GM18858 (cell line): ENCODE measurements at regions not wholly inside any gene's neighbourhood (a gene's known extent, or its start where the extent isn't known, plus 50 kb on each side); places are given as distances from the start of the nearest gene placed in this dataset.
A peak's percentile ranks its signal among the peaks of the same experiment; 100 is the strongest.
"Not testable (repeated sequence)": the region's sequence is repeated elsewhere in the genome, so short reads cannot be mapped to it uniquely, and the experiment has no call there.

Experiments
- ATAC-seq: cut with Tn5 transposase; IDR thresholded peaks from one replicate; pipeline ENCODE4 v1.9.1; 2021; ENCODE audit not compliant: unreplicated experiment

DNA sequence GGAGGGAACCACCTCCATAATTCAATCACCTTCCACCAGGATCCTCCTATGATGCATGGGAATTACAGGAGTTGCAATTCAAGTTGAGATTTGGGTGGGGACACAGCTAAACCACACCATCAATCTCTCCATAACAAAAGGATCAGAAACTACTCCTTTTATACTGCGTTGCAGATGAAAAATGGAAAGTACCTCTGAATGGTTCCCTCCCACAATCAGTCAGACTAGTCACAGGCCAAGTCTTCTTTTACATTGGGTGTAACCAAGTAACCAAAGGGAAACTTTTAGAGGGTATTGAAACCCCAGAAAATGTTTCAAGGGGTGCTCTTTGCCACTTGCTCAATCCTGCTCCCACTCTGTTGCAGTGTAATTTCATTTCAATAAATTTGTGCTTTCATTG, 504.3 kb upstream of the CNTN3 start:
- ATAC-seq: no peak

DNA sequence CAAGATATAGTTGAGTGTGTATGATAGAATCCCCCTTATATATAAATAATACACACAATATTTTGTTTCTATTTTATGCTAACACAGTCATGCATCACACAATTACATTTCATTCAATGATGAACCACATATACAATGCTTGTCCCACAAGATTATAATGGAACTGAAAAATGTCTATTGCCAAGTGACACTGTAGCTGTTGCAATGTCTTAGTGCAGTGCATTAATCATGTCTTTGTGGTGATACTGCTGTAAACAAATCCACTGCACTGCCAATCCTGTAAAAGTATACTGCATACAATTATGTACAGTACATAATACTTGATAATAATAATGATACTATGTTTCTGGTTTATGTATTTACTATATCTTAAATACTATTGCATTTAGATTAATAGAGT, 512.1 kb upstream of the CNTN3 start:
- ATAC-seq: no peak

DNA sequence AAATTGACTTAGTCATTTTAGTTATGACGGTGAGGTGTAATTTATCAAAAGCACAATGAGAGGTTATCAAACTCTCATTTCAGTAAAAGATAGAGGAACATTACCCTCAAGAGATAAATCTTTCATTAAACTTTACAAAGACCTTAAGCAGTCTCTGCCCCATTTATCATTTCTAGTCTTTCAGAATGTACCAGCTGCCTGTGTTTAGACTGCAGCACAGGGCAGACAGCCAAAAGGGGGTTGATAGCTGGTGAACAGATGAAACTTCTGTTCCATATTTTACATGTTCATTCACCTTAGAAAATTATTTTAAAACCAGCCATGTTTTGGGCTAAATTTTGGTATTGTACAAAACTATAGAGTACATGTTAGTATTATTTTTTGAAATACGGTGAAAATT, 514.6 kb upstream of the CNTN3 start:
- no peak for ATAC-seq

DNA sequence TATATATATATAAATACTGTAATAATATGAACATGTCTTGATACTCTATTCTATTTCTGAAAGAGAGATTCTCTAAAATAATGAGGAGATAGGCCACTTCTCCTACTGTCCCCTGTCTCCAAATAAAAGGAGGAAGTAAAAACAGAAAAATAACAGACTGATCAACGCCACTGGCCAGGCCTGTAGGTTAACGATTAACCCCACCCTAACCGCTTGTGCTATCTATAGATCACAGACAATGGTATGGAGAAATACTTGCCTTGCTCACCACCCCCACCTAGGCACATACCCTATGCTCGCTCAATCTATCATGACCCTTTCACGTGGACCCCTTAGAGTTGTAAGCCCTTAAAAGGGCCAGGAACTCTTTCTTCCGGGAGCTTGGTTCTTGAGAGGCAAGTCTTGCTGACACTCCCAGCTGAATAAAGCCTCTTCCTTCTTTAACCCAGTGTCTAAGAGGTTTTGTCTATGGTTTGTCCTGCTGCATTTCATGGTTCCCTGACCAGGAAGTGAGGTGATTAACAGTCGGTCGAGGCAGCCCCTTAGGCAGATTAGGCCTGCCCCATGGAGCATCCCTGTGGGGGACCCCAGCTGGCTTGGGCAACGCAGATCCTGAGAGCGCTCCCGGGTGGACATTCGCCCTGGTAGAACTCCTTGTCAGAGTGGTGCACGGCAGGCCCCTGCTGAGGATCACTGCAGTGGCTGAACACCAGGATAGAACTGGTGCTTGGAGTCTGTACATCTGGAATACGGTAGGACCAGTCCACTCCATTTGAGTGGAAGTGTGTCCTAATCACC, 521.8 kb upstream of the CNTN3 start:
- ATAC-seq: no peak

GRCh38 chr3:75138345-75138744, 523.9 kb upstream of the CNTN3 start:
- no peak for ATAC-seq

DNA sequence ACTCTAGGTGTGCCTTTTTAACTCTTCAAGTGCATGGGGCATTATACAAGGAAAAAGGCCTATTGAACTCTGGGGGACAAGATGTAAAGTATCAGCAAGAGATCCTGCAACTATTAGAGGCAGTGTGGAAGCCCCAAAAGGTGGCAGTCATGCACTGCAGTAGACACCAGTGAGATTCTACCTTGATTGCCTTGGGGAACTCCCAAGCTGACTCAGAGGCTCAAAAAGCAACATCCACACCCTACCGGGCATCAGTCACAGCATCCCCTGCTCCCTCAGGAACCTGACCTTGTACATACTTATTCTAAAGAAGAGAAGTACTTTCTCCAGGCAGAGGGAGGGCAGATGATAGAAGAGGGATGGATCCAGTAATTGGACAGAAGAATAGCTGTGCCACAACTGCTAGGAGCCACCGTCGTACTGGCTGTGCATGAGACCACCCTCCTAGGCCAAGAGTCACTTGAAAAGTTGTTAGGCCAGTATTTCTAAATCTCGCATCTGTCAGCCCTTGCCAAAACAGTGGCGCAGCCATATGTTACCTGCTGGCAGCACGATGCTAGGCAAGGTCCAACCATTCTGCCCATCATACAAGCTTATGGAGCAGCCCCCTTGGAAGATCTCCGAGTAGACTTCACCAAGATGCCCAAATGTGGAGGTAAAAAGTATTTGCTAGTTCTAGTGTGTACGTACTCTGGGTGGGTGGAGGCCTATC, 523.1 kb upstream of the FRG2C start:
- ATAC-seq: no peak

DNA sequence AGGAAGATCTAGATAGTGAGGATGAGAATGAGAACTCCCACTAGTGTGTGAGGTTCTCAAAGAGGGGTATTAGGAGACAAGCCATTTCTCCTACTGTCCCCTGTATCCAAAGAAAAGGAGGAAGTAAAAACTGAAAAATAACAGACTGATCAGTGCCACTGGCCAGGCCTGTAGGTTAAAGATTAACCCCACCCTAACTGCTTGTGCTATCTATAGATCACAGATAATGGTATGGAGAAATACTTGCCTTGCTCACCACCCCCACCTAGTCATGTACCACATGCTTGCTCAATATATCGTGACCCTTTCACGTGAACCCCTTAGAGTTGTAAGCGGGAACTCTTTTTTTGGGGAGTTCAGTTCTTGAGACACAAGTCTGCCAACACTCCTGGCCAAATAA, 519.7 kb upstream of the FRG2C start:
- no peak for ATAC-seq

DNA sequence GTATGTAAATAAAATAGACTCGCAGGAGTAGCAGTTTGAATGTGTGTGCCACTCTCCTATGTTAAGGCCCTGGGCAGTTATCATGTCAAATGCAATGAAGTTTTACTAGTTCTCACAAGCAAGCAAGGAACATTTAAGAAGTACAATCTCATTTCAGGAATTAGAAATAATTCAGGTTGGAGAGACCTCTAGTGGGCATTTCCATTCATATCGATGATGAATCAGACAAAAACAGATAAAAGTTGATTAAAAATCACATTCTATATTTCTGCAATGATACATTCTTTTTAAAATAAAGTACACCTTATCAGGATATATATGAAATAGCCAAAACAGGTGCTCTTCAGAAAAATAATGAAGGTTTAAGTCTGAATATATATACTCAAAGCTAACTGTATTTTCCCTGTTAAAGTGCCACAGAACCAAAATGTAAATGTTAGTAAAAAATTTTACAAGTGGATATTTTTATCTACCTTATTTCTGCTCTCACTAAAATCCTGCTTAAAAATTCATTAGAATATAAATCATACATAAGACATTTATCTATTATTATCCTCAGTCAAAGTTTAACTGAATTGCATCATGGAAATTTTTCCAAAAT, 492.4 kb upstream of the FRG2C start:
- no peak for ATAC-seq

GRCh38 chr3:75176937-75177336, 487.2 kb upstream of the FRG2C start:
- no peak for ATAC-seq

DNA sequence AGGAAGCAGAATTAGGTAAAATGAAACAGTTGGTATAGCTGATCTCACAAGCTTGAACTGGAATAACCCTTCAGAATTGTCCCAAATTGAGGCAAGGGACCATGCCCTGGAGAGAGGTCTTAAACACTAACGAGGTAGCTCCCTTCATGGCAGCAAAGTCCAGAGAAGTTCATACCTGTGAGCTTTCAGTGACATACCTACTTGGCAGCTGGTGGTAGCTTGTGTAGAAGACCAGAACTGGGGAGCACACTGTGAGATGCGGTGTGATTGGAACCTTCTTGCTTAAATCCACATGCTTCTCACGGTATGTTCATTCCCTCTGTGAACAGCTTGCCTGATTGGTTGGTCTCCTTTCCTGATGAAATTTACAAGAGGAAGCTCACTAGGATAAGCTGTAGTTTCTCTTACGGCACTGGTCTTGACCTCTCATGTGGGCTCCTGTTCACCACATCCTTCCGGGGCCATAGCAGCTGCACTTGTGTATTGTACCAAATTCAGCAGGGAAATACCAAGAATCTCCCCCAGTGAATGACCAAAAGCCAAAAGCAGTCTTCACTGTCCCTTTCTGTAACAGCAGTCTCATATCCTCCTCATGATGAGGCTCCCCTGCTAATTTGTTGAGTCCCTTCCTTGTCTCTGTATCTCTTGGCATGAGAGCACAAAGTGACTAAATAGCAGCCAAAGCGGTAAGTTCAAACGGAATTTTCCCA, 483.7 kb upstream of the FRG2C start:
- peak; percentile 56 for ATAC-seq

- peak; percentile 8 for ATAC-seq
Observed at GRCh38 chr3:75180945-75181298, 483.2 kb upstream of the FRG2C start.

GRCh38 chr3:75188962-75189361, 475.2 kb upstream of the FRG2C start:
- no peak for ATAC-seq

DNA sequence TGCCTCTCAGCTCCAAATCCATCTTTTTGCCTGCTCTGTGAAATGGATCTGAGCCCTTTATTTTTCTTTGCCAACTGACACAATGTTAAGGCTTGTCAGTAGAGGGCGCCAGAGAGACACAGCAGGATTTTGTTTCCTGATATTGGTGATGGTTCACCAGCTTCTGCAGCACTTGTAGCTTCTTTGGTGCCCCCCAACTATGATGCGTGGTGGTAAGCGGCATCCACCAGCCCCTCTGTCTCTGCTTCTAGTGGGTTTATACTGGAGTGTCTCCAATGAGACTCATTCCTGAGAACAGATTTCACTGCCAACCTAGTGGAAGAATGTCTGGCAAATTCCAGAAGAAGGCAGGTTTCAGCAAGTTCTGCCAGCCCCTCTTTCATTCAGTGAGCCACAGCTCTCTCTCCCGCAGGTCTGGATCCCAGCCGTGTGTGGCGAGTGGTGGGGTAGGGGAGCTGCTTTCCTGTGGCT, 471.9 kb upstream of the FRG2C start:
- ATAC-seq: peak; percentile 74

DNA sequence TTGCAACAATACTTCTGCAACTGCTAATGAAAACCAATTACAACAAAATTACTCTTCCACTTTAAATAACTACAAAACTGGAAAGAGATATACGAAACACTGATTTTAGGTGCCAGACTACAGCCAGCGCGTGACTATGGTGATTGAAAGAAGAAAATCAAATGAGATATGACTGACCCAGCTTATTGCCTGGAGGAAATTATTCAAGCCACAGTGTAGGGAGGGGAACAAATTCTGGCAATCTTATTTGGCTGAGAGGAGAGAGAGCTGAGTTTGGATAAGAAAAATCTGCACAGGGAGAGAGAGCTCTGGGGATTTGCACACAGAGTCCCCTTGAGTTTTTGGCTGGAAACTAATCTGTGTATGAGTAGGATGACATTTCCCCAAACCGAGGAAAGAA, 470.3 kb upstream of the FRG2C start:
- ATAC-seq: no peak

DNA sequence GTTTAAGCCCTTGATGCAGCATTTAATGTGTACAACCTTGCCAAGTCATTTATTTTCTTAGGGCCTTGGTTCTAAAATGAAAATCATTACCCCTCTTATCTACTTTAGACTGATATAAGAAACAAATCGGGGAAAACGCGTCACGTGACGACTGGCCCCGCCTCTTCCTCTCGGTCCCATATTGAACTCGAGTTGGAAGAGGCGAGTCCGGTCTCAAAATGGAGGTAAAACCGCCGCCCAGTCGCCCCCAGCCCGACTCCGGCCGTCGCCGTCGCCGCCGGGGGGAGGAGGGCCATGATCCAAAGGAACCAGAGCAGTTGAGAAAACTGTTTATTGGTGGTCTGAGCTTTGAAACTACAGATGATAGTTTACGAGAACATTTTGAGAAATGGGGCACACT, 449.8 kb upstream of the FRG2C start:
- not testable (repeated sequence) for ATAC-seq

GRCh38 chr3:75218577-75218976, 445.6 kb upstream of the FRG2C start:
- no peak for ATAC-seq

DNA sequence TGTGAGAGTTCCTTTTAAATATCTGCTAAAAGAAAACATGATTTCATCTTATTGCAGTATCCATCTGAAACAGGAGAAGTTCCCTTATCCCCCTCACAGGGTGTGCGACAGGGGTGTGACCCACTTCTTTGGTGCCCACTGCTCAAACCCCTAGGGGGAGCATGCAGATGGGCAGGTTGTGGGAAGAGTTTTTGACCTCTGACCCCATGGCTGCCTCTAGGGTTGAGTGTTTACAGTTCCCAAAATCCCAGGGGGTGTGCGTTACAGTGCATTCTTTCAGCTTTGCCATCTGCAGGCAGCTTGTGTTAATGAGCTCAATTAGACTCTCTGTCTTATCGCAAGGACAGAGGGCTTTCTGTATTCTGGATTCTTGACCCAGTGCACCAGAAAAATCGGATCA, 443.2 kb upstream of the FRG2C start:
- ATAC-seq: no peak

- ATAC-seq: no peak
Observed at GRCh38 chr3:75224412-75224811, 439.7 kb upstream of the FRG2C start.

DNA sequence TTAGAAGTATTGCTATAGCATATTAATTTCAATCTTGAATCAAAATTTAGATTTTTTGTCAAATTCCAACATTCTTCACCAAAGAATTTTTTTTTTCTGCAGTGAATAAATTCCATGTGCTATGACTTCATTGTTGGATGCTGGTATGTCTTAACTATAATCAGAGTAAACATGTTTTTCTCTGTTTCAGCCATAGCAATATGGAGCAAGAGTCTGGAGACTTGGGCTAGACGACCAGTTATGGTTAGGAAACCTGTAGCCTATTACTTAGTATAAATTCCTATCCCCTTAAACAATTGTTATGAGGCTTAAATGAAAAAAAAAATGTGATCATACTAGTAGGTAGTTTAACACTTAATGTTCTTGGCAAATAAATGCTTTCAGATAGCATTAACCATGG, 431.9 kb upstream of the FRG2C start:
- no peak for ATAC-seq

GRCh38 chr3:75235631-75236030, 428.5 kb upstream of the FRG2C start:
- no peak for ATAC-seq

DNA sequence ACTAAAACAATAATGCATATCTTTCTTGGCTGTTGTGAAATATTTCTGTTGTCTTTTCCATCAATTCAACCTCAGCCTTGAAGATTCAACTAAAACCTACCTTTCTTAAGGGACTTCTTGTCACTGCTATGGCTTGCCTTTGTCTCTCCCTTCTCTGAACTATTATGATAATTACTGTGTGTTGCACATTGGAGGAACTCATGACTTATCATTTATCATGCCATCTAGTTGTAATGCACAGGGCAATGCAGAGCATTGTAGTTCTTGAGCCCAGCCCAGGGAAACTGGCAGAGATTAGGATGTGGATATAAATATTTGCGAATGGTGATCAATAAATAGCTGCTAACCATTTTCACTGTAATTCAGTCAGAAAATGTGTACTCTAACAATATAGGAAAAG, 427.1 kb upstream of the FRG2C start:
- ATAC-seq: no peak

DNA sequence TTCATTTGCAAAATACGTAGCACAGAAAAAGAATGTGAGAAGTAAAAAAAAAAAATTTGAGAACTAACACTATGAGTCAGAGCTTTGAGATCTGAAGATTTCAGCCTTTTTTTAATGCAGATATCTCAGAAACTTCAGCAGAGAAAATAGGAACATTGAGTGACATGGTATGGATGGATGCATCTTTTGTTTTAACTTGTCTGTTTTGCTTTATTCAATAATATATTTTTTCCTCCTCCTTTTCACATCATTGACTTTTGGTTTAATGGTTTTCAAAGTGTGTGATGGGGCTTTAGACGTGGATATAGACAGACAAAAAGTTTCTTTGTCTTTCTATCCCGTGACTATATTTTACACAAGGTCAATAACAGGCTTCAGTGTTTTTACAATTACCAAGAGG, 426.7 kb upstream of the FRG2C start:
- ATAC-seq: no peak
